ENCODE measurements at regions not wholly inside any gene's neighbourhood (a gene's known extent, or its start where the extent isn't known, plus 50 kb on each side); places are given as distances from the start of the nearest gene placed in this dataset.

- no peak for TF ChIP-seq CTCF (IDR thresholded peaks at IDR 0.05; ENCODE audit: low read depth, low read length, missing control alignments)
- in situ Hi-C loops (cut with HindIII; ENCODE audit: low sequenced_read_pairs), result no loop called here
- no peak for DNase-seq (ENCODE audit: low read depth)
- no peak overlapping the region for H3K4me3 ChIP-seq (ENCODE audit: low read depth, low read length)
Measured at GRCh38 chr11:109798521-109798920, 294.7 kb upstream of the ZC3H12C start.

GRCh38 chr11:109799604-109800003 is 293.6 kb upstream of the ZC3H12C start:
- DNase-seq (ENCODE audit: low read depth), result no peak
- in situ Hi-C loops (cut with HindIII; ENCODE audit: low sequenced_read_pairs), result no loop called here
- no peak for TF ChIP-seq CTCF (IDR thresholded peaks at IDR 0.05; ENCODE audit: low read depth, low read length, missing control alignments)
- H3K4me3 ChIP-seq (ENCODE audit: low read depth, low read length), result no peak overlapping the region

- no peak for TF ChIP-seq CTCF (IDR thresholded peaks at IDR 0.05; ENCODE audit: low read depth, low read length, missing control alignments)
- in situ Hi-C loops (cut with HindIII; ENCODE audit: low sequenced_read_pairs), result no loop called here
- no peak for DNase-seq (ENCODE audit: low read depth)
- H3K4me3 ChIP-seq (ENCODE audit: low read depth, low read length), result no peak overlapping the region
Measured at GRCh38 chr11:109804911-109805310, 288.3 kb upstream of the ZC3H12C start.

- DNase-seq (ENCODE audit: low read depth), result no peak
- no peak overlapping the region for H3K4me3 ChIP-seq (ENCODE audit: low read depth, low read length)
- in situ Hi-C loops (cut with HindIII; ENCODE audit: low sequenced_read_pairs), result no loop called here
- TF ChIP-seq CTCF (IDR thresholded peaks at IDR 0.05; ENCODE audit: low read depth, low read length, missing control alignments), result no peak
Measured at GRCh38 chr11:109806205-109806604, 287.0 kb upstream of the ZC3H12C start.

- no peak for TF ChIP-seq CTCF (IDR thresholded peaks at IDR 0.05; ENCODE audit: low read depth, low read length, missing control alignments)
- no peak for DNase-seq (ENCODE audit: low read depth)
- in situ Hi-C loops (cut with HindIII; ENCODE audit: low sequenced_read_pairs), result no loop called here
- H3K4me3 ChIP-seq (ENCODE audit: low read depth, low read length), result no peak overlapping the region
Measured at GRCh38 chr11:109808569-109808968, 284.6 kb upstream of the ZC3H12C start.

- in situ Hi-C loops (cut with HindIII; ENCODE audit: low sequenced_read_pairs), result no loop called here
- no peak for TF ChIP-seq CTCF (IDR thresholded peaks at IDR 0.05; ENCODE audit: low read depth, low read length, missing control alignments)
- DNase-seq (ENCODE audit: low read depth), result no peak
- no peak overlapping the region for H3K4me3 ChIP-seq (ENCODE audit: low read depth, low read length)
Measured at GRCh38 chr11:109814824-109815223, 278.4 kb upstream of the ZC3H12C start.

Data from astrocyte of the cerebellum (primary cell).